H1 (cell line): ENCODE measurements at regions not wholly inside any gene's neighbourhood (a gene's known extent, or its start where the extent isn't known, plus 50 kb on each side); places are given as distances from the start of the nearest gene placed in this dataset.
"Not testable (repeated sequence)": the region's sequence is repeated elsewhere in the genome, so short reads cannot be mapped to it uniquely, and the experiment has no call there.

ENCODE experiments used
- CTCF ChIA-PET: fragments of 300-600 bp; sonication (Branson Sonifier 250); formaldehyde crosslinking; loops from one replicate; lab custom pipeline; 2021; ENCODE audit not compliant: partially characterized antibody; lab: Charles Lee
- POLR2A ChIA-PET: fragments of 300-600 bp; sonication (Branson Sonifier 250); formaldehyde crosslinking; loops from one replicate; lab custom pipeline; 2021; ENCODE audit warnings: inconsistent platforms; ENCODE audit not compliant: partially characterized antibody; lab: Charles Lee
- DNase-seq, 2 experiments: peaks; one replicate each; pipeline versions ENCODE4 v3.0.0 to v3.0.0-alpha.2; 2010 to 2022; ENCODE audit warnings: low spot score in 2 of 2, low read depth in 1 of 2, mixed read lengths in 1 of 2
- FAIRE-seq: peaks from 2 replicates; lab custom pipeline; 2011; peaks lifted over from hg19 to GRCh38; lab: Jason Lieb, UNC
- H2AFZ ChIP-seq: 2 replicates; pipeline ENCODE4 v1.8.1; 2012; ENCODE audit warnings: low read length, inconsistent platforms
- H2AK5ac ChIP-seq: 2 replicates; pipeline ENCODE4 v1.6.1; 2013; ENCODE audit warnings: low read depth, low read length
- H2BK120ac ChIP-seq: replicated peaks from 2 replicates; pipeline ENCODE3; 2013; ENCODE audit warnings: low read depth, low read length, inconsistent platforms
- H2BK12ac ChIP-seq: 2 replicates; pipeline ENCODE4 v1.6.1; 2013; ENCODE audit warnings: low read depth, low read length
- H2BK15ac ChIP-seq: 2 replicates; pipeline ENCODE4 v1.6.1; 2013; ENCODE audit warnings: low read length
- H2BK20ac ChIP-seq: 2 replicates; pipeline ENCODE4 v1.6.1; 2013; ENCODE audit warnings: low read length
- H2BK5ac ChIP-seq: 2 replicates; pipeline ENCODE4 v1.6.1; 2013; ENCODE audit warnings: low read depth, low read length
- H3K14ac ChIP-seq: 2 replicates; pipeline ENCODE4 v1.6.1; 2013; ENCODE audit warnings: inconsistent platforms; ENCODE audit not compliant: insufficient read length
- H3K18ac ChIP-seq: 2 replicates; pipeline ENCODE4 v1.6.1; 2013; ENCODE audit warnings: low read length; ENCODE audit errors: extremely low read depth
- H3K23ac ChIP-seq: 2 replicates; pipeline ENCODE4 v1.6.1; 2013; ENCODE audit warnings: inconsistent platforms; ENCODE audit not compliant: insufficient read length
- H3K23me2 ChIP-seq: 2 replicates; pipeline ENCODE4 v1.6.1; 2013; ENCODE audit warnings: low read depth, low read length
- H3K27ac ChIP-seq: 2 replicates; pipeline ENCODE4 v1.6.1; 2011; ENCODE audit warnings: low read depth, low read length, inconsistent platforms
- H3K27me3 ChIP-seq, 4 experiments: replicated peaks in 1 of 4; 1 replicate in 1 of 4; 2 replicates in 3 of 4; pipeline versions ENCODE4 v1.6.1 to v1.8.1; 2011 to 2013; ENCODE audit warnings: low read length in 3 of 4, mild to moderate bottlenecking in 3 of 4, inconsistent platforms in 2 of 4, mixed read lengths in 2 of 4, moderate library complexity in 1 of 4; ENCODE audit not compliant: control insufficient read depth in 3 of 4, insufficient read depth in 3 of 4; ENCODE audit errors: extremely low read depth in 1 of 4
- H3K36me3 ChIP-seq, 4 experiments: 2 replicates each; pipeline versions ENCODE4 v1.6.1 to v1.8.1; 2011 to 2013; ENCODE audit warnings: mild to moderate bottlenecking in 4 of 4, low read length in 3 of 4, moderate library complexity in 2 of 4, control low read depth in 1 of 4, inconsistent platforms in 1 of 4; ENCODE audit not compliant: insufficient read depth in 4 of 4, control insufficient read depth in 2 of 4
- H3K4ac ChIP-seq: replicated peaks from 2 replicates; pipeline ENCODE3; 2013; ENCODE audit warnings: low read length, low read depth, mixed read lengths, inconsistent platforms; ENCODE audit not compliant: insufficient read length
- H3K4me1 ChIP-seq, 4 experiments: replicated peaks in 1 of 4; 1 replicate in 1 of 4; 2 replicates in 3 of 4; pipeline versions ENCODE4 v1.6.1 to v1.8.1; 2011 to 2013; ENCODE audit warnings: low read length in 3 of 4, inconsistent platforms in 2 of 4, mixed read lengths in 1 of 4; ENCODE audit not compliant: insufficient read depth in 4 of 4, control insufficient read depth in 3 of 4
- H3K4me2 ChIP-seq, 2 experiments: 2 replicates each; pipeline versions ENCODE4 v1.6.1 to v1.8.1; 2011 to 2013; ENCODE audit warnings: low read depth in 2 of 2, low read length in 2 of 2, control low read depth in 1 of 2, inconsistent platforms in 1 of 2, mild to moderate bottlenecking in 1 of 2; ENCODE audit not compliant: insufficient read depth in 1 of 2
- H3K4me3 ChIP-seq, 4 experiments: fragments of 200-600, 300-600 bp in 1 of 4; sonication (generic), shearing (Covaris generic), sonication (Bioruptor Twin) in 1 of 4; 2 replicates each; pipeline versions ENCODE4 v1.5.1 to v1.8.1; 2011 to 2016; ENCODE audit warnings: low read length in 4 of 4, low read depth in 3 of 4, control low read depth in 2 of 4, inconsistent platforms in 2 of 4, mild to moderate bottlenecking in 2 of 4, mixed read lengths in 1 of 4, moderate library complexity in 1 of 4; ENCODE audit not compliant: insufficient read depth in 2 of 4; ENCODE audit errors: extremely low read depth in 1 of 4
- H3K56ac ChIP-seq: replicated peaks from 2 replicates; pipeline ENCODE3; 2013; ENCODE audit warnings: low read depth, mild to moderate bottlenecking, mixed read lengths, low read length, inconsistent platforms; ENCODE audit not compliant: insufficient read length
- H3K79me1 ChIP-seq: 2 replicates; pipeline ENCODE4 v1.6.1; 2013; ENCODE audit warnings: low read depth, low read length, control low read depth
- H3K79me2 ChIP-seq, 2 experiments: 2 replicates each; pipeline versions ENCODE4 v1.6.1 to v1.8.1; 2012 to 2013; ENCODE audit warnings: low read length in 2 of 2, mild to moderate bottlenecking in 2 of 2, inconsistent platforms in 1 of 2; ENCODE audit not compliant: insufficient read depth in 2 of 2, control insufficient read depth in 1 of 2
- H3K9ac ChIP-seq, 4 experiments: replicated peaks in 1 of 4; 1 replicate in 1 of 4; 2 replicates in 3 of 4; pipeline versions ENCODE4 v1.6.1 to v1.8.1; 2011 to 2013; ENCODE audit warnings: low read depth in 3 of 4, low read length in 3 of 4, control low read depth in 2 of 4, mild to moderate bottlenecking in 2 of 4, moderate library complexity in 2 of 4, inconsistent platforms in 1 of 4; ENCODE audit errors: extremely low read depth in 1 of 4
- H3K9me3 ChIP-seq, 2 experiments: 2 replicates each; pipeline versions ENCODE4 v1.6.1 to v1.8.1; 2012 to 2013; ENCODE audit warnings: mild to moderate bottlenecking in 2 of 2, moderate library complexity in 2 of 2, control low read depth in 1 of 2, inconsistent platforms in 1 of 2, low read depth in 1 of 2, low read length in 1 of 2, mixed read lengths in 1 of 2; ENCODE audit not compliant: insufficient read depth in 2 of 2
- H4K20me1 ChIP-seq, 2 experiments: replicated peaks in 1 of 2; 2 replicates each; pipeline versions ENCODE3 to v1.8.1; 2011 to 2013; ENCODE audit warnings: inconsistent platforms in 2 of 2, low read length in 2 of 2, mild to moderate bottlenecking in 1 of 2; ENCODE audit not compliant: insufficient read depth in 2 of 2, control insufficient read depth in 1 of 2
- H4K5ac ChIP-seq: 2 replicates; pipeline ENCODE4 v1.6.1; 2013; ENCODE audit warnings: low read length, low read depth, mixed read lengths, inconsistent platforms; ENCODE audit not compliant: insufficient read length
- H4K8ac ChIP-seq: 2 replicates; pipeline ENCODE4 v1.8.0; 2013; ENCODE audit warnings: mild to moderate bottlenecking, moderate library complexity, low read length, inconsistent platforms; ENCODE audit not compliant: insufficient read depth; ENCODE audit errors: extremely low read depth
- H4K91ac ChIP-seq: replicated peaks from 2 replicates; pipeline ENCODE3; 2013; ENCODE audit warnings: low read length, mixed read lengths, inconsistent platforms; ENCODE audit not compliant: insufficient read length
- WGBS, 2 experiments: shearing (Covaris generic) in 1 of 2; methylation state at CpG; one replicate each; pipeline versions ENCODE4 v1.1.6 to v1.1.7; 2013 to 2015; ENCODE audit warnings: low lambda C conversion rate in 2 of 2, mixed read lengths in 2 of 2, inconsistent platforms in 1 of 2, low coverage in 1 of 2, missing lambda C conversion rate in 1 of 2; ENCODE audit not compliant: insufficient replicate concordance in 2 of 2, insufficient coverage in 1 of 2, insufficient read length in 1 of 2; ENCODE audit errors: extremely low coverage in 1 of 2, missing lambda C conversion rate in 1 of 2; 5-methylcytosine and 5-hydroxymethylcytosine counted together

DNA sequence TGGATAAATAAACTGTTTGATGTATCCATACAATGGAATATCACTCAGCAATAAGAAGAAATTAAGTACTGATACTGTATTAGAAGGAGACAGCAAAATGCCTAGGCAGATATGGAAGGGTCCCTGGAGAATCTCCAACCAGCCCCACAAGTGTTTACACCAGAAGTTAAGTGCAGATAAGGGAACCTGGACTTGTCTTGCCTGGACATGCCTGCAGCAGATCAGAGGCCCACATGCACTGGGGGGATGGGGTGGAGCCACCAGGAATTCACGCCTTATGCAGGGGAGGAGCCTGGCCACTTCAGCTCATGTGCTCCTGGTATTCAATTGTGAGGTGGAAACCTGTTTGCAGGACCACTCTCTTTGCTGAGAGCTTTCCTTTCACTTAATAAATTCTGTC lies 356.9 kb downstream of the TUBA3C start:
- 100% methylated on average over 1 of the region's 1 CpG; no CpG with 5 or more reads in 1 of the 2 experiments for WGBS, 2 experiments

More for the DNA sequence above, 356.9 kb downstream of the TUBA3C start:
- H3K4me3 ChIP-seq, H3K36me3 ChIP-seq, DNase-seq, H3K9ac ChIP-seq, H2BK15ac ChIP-seq, H3K79me1 ChIP-seq, H4K91ac ChIP-seq, H2BK12ac ChIP-seq, H2BK20ac ChIP-seq, H3K18ac ChIP-seq, H3K4me2 ChIP-seq, H3K23me2 ChIP-seq, H2AFZ ChIP-seq, POLR2A ChIA-PET, H3K23ac ChIP-seq, H4K5ac ChIP-seq, H3K56ac ChIP-seq, H4K8ac ChIP-seq, H3K14ac ChIP-seq, H3K27me3 ChIP-seq, H2BK120ac ChIP-seq, CTCF ChIA-PET, H3K27ac ChIP-seq, H3K4me1 ChIP-seq, H3K79me2 ChIP-seq, H2BK5ac ChIP-seq, H4K20me1 ChIP-seq, H3K4ac ChIP-seq, FAIRE-seq, H2AK5ac ChIP-seq: not testable (repeated sequence)
- H3K9me3 ChIP-seq = peaks cover 0 to 20% of the 10 kb centered on the region in 2 experiments; a peak in 2 of 4 replicates
